ENCODE measurements at regions not wholly inside any gene's neighbourhood (a gene's known extent, or its start where the extent isn't known, plus 50 kb on each side); places are given as distances from the start of the nearest gene placed in this dataset.

DNA sequence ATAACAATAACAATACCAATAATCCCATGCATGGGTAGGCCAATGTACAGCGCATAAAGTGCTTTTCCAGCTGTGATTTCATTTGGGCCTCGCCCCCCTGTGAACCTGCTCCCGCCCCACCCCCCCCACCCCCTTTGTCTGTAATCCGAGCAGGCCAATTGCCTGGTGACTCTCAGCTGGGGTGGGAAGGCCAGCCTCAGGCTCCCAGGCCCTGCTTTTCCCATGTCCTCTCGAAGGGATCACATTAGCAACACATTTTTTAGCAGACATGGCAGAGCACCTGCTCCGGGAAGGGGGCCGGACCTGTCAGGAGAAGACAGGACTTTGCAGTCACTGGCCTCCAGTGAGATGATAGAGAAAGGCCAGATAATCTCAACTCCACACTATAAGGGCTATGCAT is 439.3 kb downstream of the RPS24 start:
- no peaks in the 10 kb centered on the region for H3K9me3 ChIP-seq (ENCODE audit: severe bottlenecking)
- no peaks in the 10 kb centered on the region for H3K4me1 ChIP-seq (ENCODE audit: insufficient read depth, poor library complexity, severe bottlenecking)
- ATAC-seq (ENCODE audit: low read depth) (no peak), DNase-seq (ENCODE audit: low spot score) (no peak)
- no peak overlapping the region for H3K27ac ChIP-seq (ENCODE audit: poor library complexity, severe bottlenecking)
- no peak overlapping the region for H3K4me3 ChIP-seq (ENCODE audit: severe bottlenecking)
- TF ChIP-seq, protein P1, sequence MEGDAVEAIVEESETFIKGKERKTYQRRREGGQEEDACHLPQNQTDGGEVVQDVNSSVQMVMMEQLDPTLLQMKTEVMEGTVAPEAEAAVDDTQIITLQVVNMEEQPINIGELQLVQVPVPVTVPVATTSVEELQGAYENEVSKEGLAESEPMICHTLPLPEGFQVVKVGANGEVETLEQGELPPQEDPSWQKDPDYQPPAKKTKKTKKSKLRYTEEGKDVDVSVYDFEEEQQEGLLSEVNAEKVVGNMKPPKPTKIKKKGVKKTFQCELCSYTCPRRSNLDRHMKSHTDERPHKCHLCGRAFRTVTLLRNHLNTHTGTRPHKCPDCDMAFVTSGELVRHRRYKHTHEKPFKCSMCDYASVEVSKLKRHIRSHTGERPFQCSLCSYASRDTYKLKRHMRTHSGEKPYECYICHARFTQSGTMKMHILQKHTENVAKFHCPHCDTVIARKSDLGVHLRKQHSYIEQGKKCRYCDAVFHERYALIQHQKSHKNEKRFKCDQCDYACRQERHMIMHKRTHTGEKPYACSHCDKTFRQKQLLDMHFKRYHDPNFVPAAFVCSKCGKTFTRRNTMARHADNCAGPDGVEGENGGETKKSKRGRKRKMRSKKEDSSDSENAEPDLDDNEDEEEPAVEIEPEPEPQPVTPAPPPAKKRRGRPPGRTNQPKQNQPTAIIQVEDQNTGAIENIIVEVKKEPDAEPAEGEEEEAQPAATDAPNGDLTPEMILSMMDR (IDR thresholded peaks at IDR 0.05; ENCODE audit: poor library complexity, severe bottlenecking) = no peak
- no peaks in the 10 kb centered on the region for H3K27me3 ChIP-seq (ENCODE audit: insufficient read depth, poor library complexity, severe bottlenecking)
- H3K36me3 ChIP-seq (ENCODE audit: low read depth) = no peaks in the 10 kb centered on the region

DNA sequence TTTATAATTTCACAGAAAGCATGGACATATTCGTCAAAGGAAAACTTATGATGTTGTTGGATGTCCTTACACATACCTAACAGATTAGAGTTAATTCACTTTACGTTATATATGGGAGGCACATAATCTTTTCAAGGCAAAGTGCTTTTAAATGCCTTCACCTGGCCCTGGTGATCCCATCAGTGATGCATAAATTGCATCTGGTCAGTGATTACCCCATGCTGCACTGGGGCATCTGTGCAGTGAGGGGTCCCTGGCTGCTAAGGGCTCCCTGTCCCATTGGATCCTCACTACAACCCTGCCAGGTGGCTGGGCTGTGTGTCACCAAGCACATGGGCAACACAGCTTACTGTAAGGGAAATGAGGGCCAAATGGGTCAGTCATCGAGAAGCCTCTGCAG is 441.1 kb downstream of the RPS24 start:
- ATAC-seq (ENCODE audit: low read depth) (no peak), DNase-seq (ENCODE audit: low spot score) (no peak)
- TF ChIP-seq, protein P1 (IDR thresholded peaks at IDR 0.05; ENCODE audit: poor library complexity, severe bottlenecking) = no peak
- no peak overlapping the region for H3K4me3 ChIP-seq (ENCODE audit: severe bottlenecking)
- H3K36me3 ChIP-seq (ENCODE audit: low read depth) = no peaks in the 10 kb centered on the region
- H3K27ac ChIP-seq (ENCODE audit: poor library complexity, severe bottlenecking) = no peak overlapping the region
- H3K9me3 ChIP-seq (ENCODE audit: severe bottlenecking) = no peaks in the 10 kb centered on the region
- no peaks in the 10 kb centered on the region for H3K4me1 ChIP-seq (ENCODE audit: insufficient read depth, poor library complexity, severe bottlenecking)
- H3K27me3 ChIP-seq (ENCODE audit: insufficient read depth, poor library complexity, severe bottlenecking) = peaks cover 7% of the 10 kb centered on the region

DNA sequence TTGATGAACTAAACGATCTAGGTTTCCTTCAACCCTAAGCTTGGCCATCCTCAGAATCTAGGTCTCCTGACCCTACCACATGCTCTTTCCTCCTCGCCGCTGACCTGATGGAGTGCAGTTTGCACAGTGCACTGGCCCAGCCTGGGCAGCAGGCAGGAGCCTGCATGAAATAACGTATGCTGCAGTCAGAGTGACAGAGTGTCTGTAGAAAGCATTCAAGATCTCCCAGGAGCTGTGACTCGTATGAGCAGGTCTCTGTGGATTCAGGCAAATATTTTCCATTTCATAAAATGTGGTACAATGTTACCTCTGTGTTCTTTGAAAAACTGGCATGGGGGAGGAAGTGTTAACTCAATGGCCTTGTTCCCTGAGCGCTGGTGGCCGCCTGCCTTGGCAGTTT is 441.8 kb downstream of the RPS24 start:
- Histone ChIP-seq H3K27me3 (ENCODE audit: insufficient read depth, poor library complexity, severe bottlenecking) (peaks cover 11% of the 10 kb centered on the region), H3K36me3 (ENCODE audit: low read depth) (no peaks in the 10 kb centered on the region), H3K9me3 (ENCODE audit: severe bottlenecking) (no peaks in the 10 kb centered on the region), H3K4me3 (ENCODE audit: severe bottlenecking) (no peak overlapping the region), H3K4me1 (ENCODE audit: insufficient read depth, poor library complexity, severe bottlenecking) (no peaks in the 10 kb centered on the region), H3K27ac (ENCODE audit: poor library complexity, severe bottlenecking) (no peak overlapping the region)
- ATAC-seq (ENCODE audit: low read depth) (no peak), DNase-seq (ENCODE audit: low spot score) (no peak)
- TF ChIP-seq, protein P1 (IDR thresholded peaks at IDR 0.05; ENCODE audit: poor library complexity, severe bottlenecking) = no peak

DNA sequence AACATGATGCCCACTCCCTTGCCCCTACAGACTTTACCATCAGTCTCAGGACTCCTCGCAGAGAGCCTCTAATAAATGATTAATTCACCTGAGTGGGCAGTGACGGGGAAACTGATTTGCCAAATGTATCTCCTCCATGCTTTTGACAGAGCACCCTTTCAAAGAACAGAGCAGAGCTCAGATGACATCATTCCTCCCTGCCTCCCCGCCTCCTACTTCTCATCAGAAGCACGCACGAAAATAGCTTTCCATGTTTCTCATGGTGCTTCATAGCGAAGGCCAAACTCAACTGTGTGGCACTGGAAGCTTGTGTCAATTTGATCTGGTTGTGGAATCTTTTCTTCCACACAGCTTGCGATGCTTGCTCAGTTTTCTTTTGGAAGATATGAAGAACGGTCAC is 442.5 kb downstream of the RPS24 start:
- no peak overlapping the region for H3K4me3 ChIP-seq (ENCODE audit: severe bottlenecking)
- peaks cover 16% of the 10 kb centered on the region for H3K27me3 ChIP-seq (ENCODE audit: insufficient read depth, poor library complexity, severe bottlenecking)
- no peak for DNase-seq (ENCODE audit: low spot score)
- no peaks in the 10 kb centered on the region for H3K9me3 ChIP-seq (ENCODE audit: severe bottlenecking)
- ATAC-seq (ENCODE audit: low read depth) = no peak
- no peak overlapping the region for H3K27ac ChIP-seq (ENCODE audit: poor library complexity, severe bottlenecking)
- no peaks in the 10 kb centered on the region for H3K4me1 ChIP-seq (ENCODE audit: insufficient read depth, poor library complexity, severe bottlenecking)
- no peaks in the 10 kb centered on the region for H3K36me3 ChIP-seq (ENCODE audit: low read depth)
- TF ChIP-seq, protein P1 (IDR thresholded peaks at IDR 0.05; ENCODE audit: poor library complexity, severe bottlenecking) = no peak

DNA sequence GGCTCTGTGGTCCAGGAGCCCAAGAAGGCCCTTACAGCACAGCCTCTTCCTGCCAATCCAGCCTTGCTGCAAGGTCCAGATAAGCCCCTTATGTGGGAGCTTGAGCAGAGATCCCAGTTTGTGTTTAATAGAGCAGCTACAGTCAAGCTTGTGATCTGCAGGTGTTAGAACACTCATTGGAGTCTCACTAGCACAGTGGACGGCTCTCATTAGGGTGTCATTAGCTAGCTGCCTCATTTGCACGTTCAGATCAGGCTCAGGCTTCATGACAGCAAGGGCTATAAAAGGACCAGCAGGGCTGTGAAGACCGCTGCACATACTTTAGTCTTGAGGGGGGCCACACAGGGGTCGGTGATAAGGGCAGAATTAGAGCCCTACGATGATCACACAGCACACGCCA is 443.2 kb downstream of the RPS24 start:
- no peaks in the 10 kb centered on the region for H3K9me3 ChIP-seq (ENCODE audit: severe bottlenecking)
- no peak overlapping the region for H3K27ac ChIP-seq (ENCODE audit: poor library complexity, severe bottlenecking)
- H3K36me3 ChIP-seq (ENCODE audit: low read depth) = no peaks in the 10 kb centered on the region
- no peak for ATAC-seq (ENCODE audit: low read depth)
- TF ChIP-seq, protein P1 (IDR thresholded peaks at IDR 0.05; ENCODE audit: poor library complexity, severe bottlenecking) = no peak
- H3K27me3 ChIP-seq (ENCODE audit: insufficient read depth, poor library complexity, severe bottlenecking) = peaks cover 18% of the 10 kb centered on the region
- no peak for DNase-seq (ENCODE audit: low spot score)
- no peak overlapping the region for H3K4me3 ChIP-seq (ENCODE audit: severe bottlenecking)
- H3K4me1 ChIP-seq (ENCODE audit: insufficient read depth, poor library complexity, severe bottlenecking) = no peaks in the 10 kb centered on the region
